MM.1S (cell line): ENCODE measurements at regions not wholly inside any gene's neighbourhood (a gene's known extent, or its start where the extent isn't known, plus 50 kb on each side); places are given as distances from the start of the nearest gene placed in this dataset.
A peak's percentile ranks its signal among the peaks of the same experiment; 100 is the strongest.

Source experiments
- DNase-seq: peaks from one replicate; pipeline ENCODE4 v3.0.0-alpha.2; 2015
- H2AFZ ChIP-seq: fragments of 300-600 bp; sonication (generic); 2 replicates; pipeline ENCODE4 v1.6.0; 2016; ENCODE audit warnings: antibody characterized with exemption, low read length
- H3F3A ChIP-seq: fragments of 300-600 bp; sonication (generic); 2 replicates; pipeline ENCODE4 v1.6.1; 2016; ENCODE audit warnings: mild to moderate bottlenecking, antibody characterized with exemption, low read length, moderate library complexity, mixed read lengths; ENCODE audit not compliant: insufficient read depth
- H3K27ac ChIP-seq: fragments of 300-600 bp; sonication (generic); 2 replicates; pipeline ENCODE4 v1.5.1; 2016; ENCODE audit warnings: mild to moderate bottlenecking, low read length
- H3K27me3 ChIP-seq: fragments of 300-600 bp; sonication (generic); replicated peaks from 2 replicates; pipeline ENCODE4 v1.6.0; 2016; ENCODE audit warnings: low read length; ENCODE audit not compliant: insufficient read depth
- H3K36me3 ChIP-seq: fragments of 300-600 bp; sonication (generic); replicated peaks from 2 replicates; pipeline ENCODE4 v1.6.1; 2016; ENCODE audit warnings: mild to moderate bottlenecking, low read length, mixed read lengths; ENCODE audit not compliant: insufficient read depth
- H3K4me1 ChIP-seq: fragments of 300-600 bp; sonication (generic); 2 replicates; pipeline ENCODE4 v1.6.1; 2016; ENCODE audit warnings: low read length, mixed read lengths
- H3K4me2 ChIP-seq: fragments of 300-600 bp; sonication (generic); 2 replicates; pipeline ENCODE4 v1.6.0; 2016; ENCODE audit warnings: low read depth, low read length
- H3K4me3 ChIP-seq: fragments of 300-600 bp; sonication (generic); 2 replicates; pipeline ENCODE4 v1.5.1; 2016; ENCODE audit warnings: low read length, mixed read lengths
- H3K79me2 ChIP-seq: fragments of 300-600 bp; sonication (generic); 2 replicates; pipeline ENCODE4 v1.6.1; 2016; ENCODE audit warnings: mixed run types, low read length, mixed read lengths
- H3K9ac ChIP-seq: fragments of 300-600 bp; sonication (generic); 2 replicates; pipeline ENCODE4 v1.6.1; 2016; ENCODE audit warnings: low read length, mixed read lengths
- H3K9me2 ChIP-seq: fragments of 300-600 bp; sonication (generic); replicated peaks from 2 replicates; pipeline ENCODE4 v1.6.1; 2016; ENCODE audit warnings: mild to moderate bottlenecking, low read length, mixed read lengths; ENCODE audit not compliant: insufficient read depth
- H3K9me3 ChIP-seq: fragments of 300-600 bp; sonication (generic); replicated peaks from 2 replicates; pipeline ENCODE4 v1.6.1; 2016; ENCODE audit warnings: mild to moderate bottlenecking, low read length, mixed read lengths; ENCODE audit not compliant: insufficient read depth
- H4K20me1 ChIP-seq: fragments of 300-600 bp; sonication (generic); 2 replicates; pipeline ENCODE4 v1.6.1; 2016; ENCODE audit warnings: mild to moderate bottlenecking, low read length, moderate library complexity, mixed read lengths; ENCODE audit not compliant: insufficient read depth
- EZH2 ChIP-seq: fragments of 300-600 bp; sonication (generic); optimal IDR thresholded peaks from 2 replicates; pipeline ENCODE3; 2017; ENCODE audit warnings: low read depth, mild to moderate bottlenecking, antibody characterized with exemption, low read length, mixed read lengths
- EZH2phosphoT487 ChIP-seq: fragments of 300-600 bp; sonication (generic); IDR thresholded peaks from 2 replicates; pipeline ENCODE4 v1.6.1; 2018; ENCODE audit warnings: antibody characterized with exemption, low read length
- TF ChIP-seq, protein P1 (sequence below): fragments of 300-600 bp; sonication (generic); IDR thresholded peaks from 2 replicates; pipeline ENCODE4 v1.5.1; 2016; ENCODE audit warnings: antibody characterized with exemption, low read length, mixed read lengths

DNA sequence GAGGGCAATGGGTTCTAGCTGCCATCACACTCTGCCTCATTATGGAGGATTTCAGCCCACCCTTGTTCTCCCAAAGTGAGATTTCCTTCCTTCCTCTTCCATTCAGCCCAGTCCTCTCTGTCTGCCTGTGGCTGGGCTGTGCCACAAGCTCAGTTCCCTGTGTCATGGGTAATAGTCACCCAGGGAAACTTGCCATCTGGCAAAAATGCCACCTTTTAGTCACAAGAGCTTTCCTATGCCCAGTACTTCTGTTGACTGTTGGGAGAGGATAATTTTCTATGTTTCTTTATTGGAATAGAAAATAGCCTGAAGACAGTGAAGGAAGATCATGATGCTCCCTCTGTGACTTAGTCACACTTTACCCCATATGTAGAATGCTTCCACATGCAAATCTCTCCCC, 71.4 kb downstream of the TLR4 start:
- Histone ChIP-seq H3K4me3 (no peak overlapping the region), H3K27me3 (no peaks in the 10 kb centered on the region), H3K9me3 (no peaks in the 10 kb centered on the region), H3K9ac (no peak overlapping the region), H3K79me2 (no peaks in the 10 kb centered on the region), H3K36me3 (no peaks in the 10 kb centered on the region), H2AFZ (no peak overlapping the region), H3K4me1 (peaks cover 23% of the 10 kb centered on the region), H3K9me2 (no peaks in the 10 kb centered on the region), H4K20me1 (no peaks in the 10 kb centered on the region), H3K27ac (no peak overlapping the region), H3F3A (peaks cover 4% of the 10 kb centered on the region), H3K4me2 (no peak overlapping the region)
- TF ChIP-seq, protein P1, sequence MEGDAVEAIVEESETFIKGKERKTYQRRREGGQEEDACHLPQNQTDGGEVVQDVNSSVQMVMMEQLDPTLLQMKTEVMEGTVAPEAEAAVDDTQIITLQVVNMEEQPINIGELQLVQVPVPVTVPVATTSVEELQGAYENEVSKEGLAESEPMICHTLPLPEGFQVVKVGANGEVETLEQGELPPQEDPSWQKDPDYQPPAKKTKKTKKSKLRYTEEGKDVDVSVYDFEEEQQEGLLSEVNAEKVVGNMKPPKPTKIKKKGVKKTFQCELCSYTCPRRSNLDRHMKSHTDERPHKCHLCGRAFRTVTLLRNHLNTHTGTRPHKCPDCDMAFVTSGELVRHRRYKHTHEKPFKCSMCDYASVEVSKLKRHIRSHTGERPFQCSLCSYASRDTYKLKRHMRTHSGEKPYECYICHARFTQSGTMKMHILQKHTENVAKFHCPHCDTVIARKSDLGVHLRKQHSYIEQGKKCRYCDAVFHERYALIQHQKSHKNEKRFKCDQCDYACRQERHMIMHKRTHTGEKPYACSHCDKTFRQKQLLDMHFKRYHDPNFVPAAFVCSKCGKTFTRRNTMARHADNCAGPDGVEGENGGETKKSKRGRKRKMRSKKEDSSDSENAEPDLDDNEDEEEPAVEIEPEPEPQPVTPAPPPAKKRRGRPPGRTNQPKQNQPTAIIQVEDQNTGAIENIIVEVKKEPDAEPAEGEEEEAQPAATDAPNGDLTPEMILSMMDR, result no peak
- no peak for TF ChIP-seq EZH2phosphoT487
- no peak for DNase-seq

DNA sequence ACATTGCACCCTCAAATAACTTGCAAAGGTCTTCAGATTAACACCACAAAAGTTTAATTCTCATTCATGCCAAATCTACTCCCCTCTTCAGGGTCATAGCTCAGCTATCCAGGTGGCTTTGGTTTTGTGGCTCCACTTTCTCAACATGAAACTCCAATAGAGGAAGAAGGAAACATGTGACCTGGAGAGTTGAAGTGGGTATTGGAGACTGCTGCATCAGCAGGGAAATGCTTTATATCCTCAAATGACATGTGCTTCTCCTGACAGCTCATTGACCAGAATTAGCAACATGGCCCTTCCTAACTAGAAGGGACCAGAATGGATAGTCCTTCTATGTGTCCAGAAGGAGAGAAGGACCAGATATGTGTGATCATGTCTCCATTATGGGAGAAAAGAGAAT, 73.6 kb downstream of the TLR4 start:
- H3K27me3 ChIP-seq, result no peaks in the 10 kb centered on the region
- H3K9me2 ChIP-seq, result no peaks in the 10 kb centered on the region
- H2AFZ ChIP-seq, result no peak overlapping the region; the same call in 1 of the 2 replicates
- peak; percentile 58 for DNase-seq
- H3K36me3 ChIP-seq, result no peaks in the 10 kb centered on the region
- H3K9ac ChIP-seq, result no peak overlapping the region
- H3K4me2 ChIP-seq, result peak overlapping the region; percentile 23; the same call in 1 of the 2 replicates
- no peak overlapping the region for H3K4me3 ChIP-seq
- H4K20me1 ChIP-seq, result no peaks in the 10 kb centered on the region
- no peaks in the 10 kb centered on the region for H3K79me2 ChIP-seq
- TF ChIP-seq, protein P1, result no peak
- TF ChIP-seq EZH2 (no peak), EZH2phosphoT487 (no peak)
- H3K4me1 ChIP-seq, result peaks cover 30% of the 10 kb centered on the region
- H3K27ac ChIP-seq, result peak overlapping the region; percentile 23; the same call in 1 of the 2 replicates
- H3F3A ChIP-seq, result peaks cover 6% of the 10 kb centered on the region
- H3K9me3 ChIP-seq, result no peaks in the 10 kb centered on the region

DNA sequence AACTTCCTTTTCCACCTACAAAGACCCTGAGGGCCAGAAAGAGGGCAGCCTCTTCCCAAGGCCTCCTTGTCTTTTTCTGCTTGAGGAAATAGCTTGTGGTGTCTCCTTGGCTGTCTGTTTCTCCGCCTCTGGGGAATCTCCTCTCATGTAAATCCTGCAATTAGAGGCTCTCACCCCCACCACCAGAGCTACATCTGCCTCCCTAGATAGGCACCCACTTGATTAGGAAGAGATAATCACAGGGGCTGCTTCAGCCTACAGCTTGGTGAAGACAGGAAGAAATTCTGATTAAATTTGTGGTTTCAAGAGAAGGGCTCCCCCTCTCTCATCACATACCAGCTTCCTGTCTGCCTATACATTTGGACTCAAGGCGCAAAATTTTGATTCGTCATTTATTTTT, 75.6 kb downstream of the TLR4 start:
- Histone ChIP-seq H3K9me3 (no peaks in the 10 kb centered on the region), H3K4me1 (peaks cover 34% of the 10 kb centered on the region), H3K27ac (no peak overlapping the region), H3K4me3 (no peak overlapping the region), H2AFZ (no peak overlapping the region), H3K9ac (no peak overlapping the region), H3K4me2 (no peak overlapping the region), H3K79me2 (no peaks in the 10 kb centered on the region), H3K27me3 (no peaks in the 10 kb centered on the region), H3K36me3 (no peaks in the 10 kb centered on the region), H3K9me2 (no peaks in the 10 kb centered on the region), H3F3A (peaks cover 18% of the 10 kb centered on the region), H4K20me1 (no peaks in the 10 kb centered on the region)
- DNase-seq, result no peak
- TF ChIP-seq EZH2phosphoT487, result no peak
- TF ChIP-seq, protein P1, result no peak
- no peak for TF ChIP-seq EZH2
